HEK293T (cell line): ENCODE measurements at regions not wholly inside any gene's neighbourhood (a gene's known extent, or its start where the extent isn't known, plus 50 kb on each side); places are given as distances from the start of the nearest gene placed in this dataset.

Experiments
- ELF4 ChIP-seq: fragments of 450-650 bp; IDR thresholded peaks from 2 replicates; pipeline ENCODE4 v1.6.1; 2017; ENCODE audit warnings: antibody characterized with exemption
- FOXM1 ChIP-seq: fragments of 450-650 bp; IDR thresholded peaks from 2 replicates; pipeline ENCODE4 v1.6.1; 2017; ENCODE audit warnings: mild to moderate bottlenecking, borderline replicate concordance
- NFRKB ChIP-seq: fragments of 450-650 bp; IDR thresholded peaks from 2 replicates; pipeline ENCODE4 v1.6.1; 2016; ENCODE audit warnings: mild to moderate bottlenecking, moderate library complexity
- SP1 ChIP-seq: fragments of 450-650 bp; IDR thresholded peaks from 2 replicates; pipeline ENCODE4 v1.6.1; 2017
- ZNF384 ChIP-seq: fragments of 450-650 bp; IDR thresholded peaks from 2 replicates; pipeline ENCODE4 v1.6.1; 2016

DNA sequence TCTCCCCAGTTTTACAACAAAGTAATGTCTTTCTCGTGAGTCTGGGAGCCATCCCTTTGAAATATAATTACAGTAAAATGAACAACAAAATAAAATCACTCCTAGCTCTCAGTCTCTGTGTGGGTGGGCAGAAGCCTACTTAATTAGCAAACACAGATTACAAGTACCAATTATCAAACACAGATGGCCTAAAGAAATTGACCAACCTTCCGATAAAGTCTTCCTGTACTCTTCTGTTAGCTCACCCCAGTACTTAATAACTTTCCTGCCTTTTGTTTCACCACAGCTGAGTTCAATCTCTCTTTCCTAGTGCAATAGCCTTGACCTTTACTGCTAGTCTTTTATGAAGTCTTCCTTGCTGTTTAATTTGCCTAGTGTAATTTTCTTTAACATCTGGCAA, 719.2 kb upstream of the MBL2 start:
- TF ChIP-seq ZNF384: no peak
- TF ChIP-seq FOXM1: no peak
- TF ChIP-seq SP1: no peak
- no peak for TF ChIP-seq NFRKB
- TF ChIP-seq ELF4: no peak
